T-helper 1 cell treated with Interleukin-12 subunit alpha and Interleukin-12 subunit beta and Interleukin-4 antibody, amounts not matched to agents 30 μg/mL and 1 μg/mL, for 36 hours (primary cell): ENCODE measurements at regions not wholly inside any gene's neighbourhood (a gene's known extent, or its start where the extent isn't known, plus 50 kb on each side); places are given as distances from the start of the nearest gene placed in this dataset.

Experiments used
- H3K27ac Mint-ChIP-seq: one replicate; pipeline ENCODE4 v1.8.0; 2021; ENCODE audit warnings: mild to moderate bottlenecking, mixed read lengths
- H3K27me3 Mint-ChIP-seq: one replicate; pipeline ENCODE4 v1.8.0; 2021; ENCODE audit warnings: low read depth, mixed read lengths
- H3K36me3 Mint-ChIP-seq: one replicate; pipeline ENCODE4 v1.8.0; 2021; ENCODE audit warnings: low read depth, mixed read lengths
- H3K4me1 Mint-ChIP-seq: one replicate; pipeline ENCODE4 v1.8.0; 2021; ENCODE audit warnings: low read depth, mixed read lengths
- H3K4me3 Mint-ChIP-seq: one replicate; pipeline ENCODE4 v1.8.0; 2021; ENCODE audit warnings: mild to moderate bottlenecking, moderate library complexity, mixed read lengths
- H3K9me3 Mint-ChIP-seq: one replicate; pipeline ENCODE4 v1.8.0; 2021; ENCODE audit warnings: mixed read lengths

DNA sequence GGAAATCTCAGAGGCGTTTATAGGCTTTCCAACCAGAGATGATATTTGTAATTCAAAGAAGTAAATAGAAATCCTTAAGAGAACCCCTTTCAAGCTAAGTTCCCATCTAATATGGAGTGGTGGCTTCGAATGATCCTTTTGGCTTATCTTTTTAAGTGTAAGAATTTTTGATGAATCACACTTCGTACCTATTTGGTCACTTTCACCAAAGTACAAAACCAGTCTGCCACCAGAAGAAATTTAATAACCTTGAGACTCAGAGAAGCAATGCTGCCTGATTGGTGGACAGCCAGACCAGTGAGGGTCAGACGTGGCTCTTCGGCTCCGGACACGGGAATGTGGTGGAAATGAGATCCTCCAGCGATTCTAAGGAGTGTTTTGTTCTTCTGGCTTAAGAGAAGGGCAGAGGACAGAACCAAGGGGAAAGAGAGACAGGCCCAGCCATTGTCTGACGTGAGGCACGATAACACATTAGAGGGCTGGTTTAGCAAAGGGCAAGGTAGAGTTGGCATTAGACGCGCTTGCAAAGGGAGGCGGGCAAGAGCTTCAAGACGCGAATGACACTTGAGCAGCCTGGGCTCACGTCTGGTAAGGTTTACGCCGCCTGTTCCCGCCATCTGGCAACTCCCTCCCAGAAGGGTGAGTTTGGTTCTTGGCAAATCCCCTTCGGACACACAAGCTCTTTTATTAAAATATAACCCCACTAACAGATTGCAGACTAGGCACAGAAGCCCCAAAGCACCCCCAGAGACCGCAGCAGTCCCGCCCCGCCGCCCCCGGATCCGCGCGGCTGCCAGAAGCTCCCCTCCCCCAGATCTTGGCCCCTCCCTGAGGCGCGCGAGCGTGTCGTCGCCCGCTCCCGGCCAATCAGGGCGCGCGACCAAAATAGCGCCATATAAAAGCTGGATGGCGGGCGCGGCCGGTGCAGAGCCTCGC is 50.0 kb upstream of the EZR start:
- peak overlapping the region; percentile 99 for H3K27ac Mint-ChIP-seq
- H3K4me3 Mint-ChIP-seq = peak overlapping the region; percentile 85
- peaks cover 32% of the 10 kb centered on the region for H3K4me1 Mint-ChIP-seq
- peaks cover 21% of the 10 kb centered on the region for H3K27me3 Mint-ChIP-seq
- peaks cover 3% of the 10 kb centered on the region for H3K9me3 Mint-ChIP-seq
- H3K36me3 Mint-ChIP-seq = no peaks in the 10 kb centered on the region
